GM23338 (cell line): ENCODE measurements at regions not wholly inside any gene's neighbourhood (a gene's known extent, or its start where the extent isn't known, plus 50 kb on each side); places are given as distances from the start of the nearest gene placed in this dataset.

Experiments
- ATAC-seq: fragments of 200-7000 bp; cut with Tn5 transposase; 3 replicates; pipeline ENCODE4 v1.9.1; 2020
- DNase-seq: peaks from one replicate; pipeline ENCODE4 v3.0.0-alpha.2; 2015; ENCODE audit warnings: low spot score
- H2AFZ ChIP-seq: fragments of 200-600 bp; sonication (generic); 2 replicates; pipeline ENCODE4 v1.8.0; 2016; ENCODE audit warnings: antibody characterized with exemption, mild to moderate bottlenecking, moderate library complexity
- H3F3A ChIP-seq: fragments of 200-600 bp; sonication (generic); replicated peaks from 2 replicates; pipeline ENCODE4 v1.8.0; 2017; ENCODE audit warnings: antibody characterized with exemption, mixed run types, low read depth
- H3K27ac ChIP-seq: fragments of 200-600 bp; sonication (generic); 2 replicates; pipeline ENCODE4 v1.6.1; 2016; ENCODE audit warnings: low read depth
- H3K27me3 ChIP-seq: fragments of 200-600 bp; sonication (generic); 2 replicates; pipeline ENCODE4 v1.8.0; 2016; ENCODE audit warnings: mild to moderate bottlenecking, mixed run types, moderate library complexity; ENCODE audit not compliant: insufficient read depth
- H3K36me3 ChIP-seq: fragments of 200-600 bp; sonication (generic); 2 replicates; pipeline ENCODE4 v1.8.0; 2016; ENCODE audit warnings: mild to moderate bottlenecking; ENCODE audit not compliant: insufficient read depth
- H3K4me1 ChIP-seq: fragments of 200-600 bp; sonication (generic); 2 replicates; pipeline ENCODE4 v1.8.0; 2016; ENCODE audit warnings: mild to moderate bottlenecking, moderate library complexity; ENCODE audit not compliant: insufficient read depth
- H3K4me2 ChIP-seq: fragments of 200-600 bp; sonication (generic); 2 replicates; pipeline ENCODE4 v1.7.1; 2017; ENCODE audit warnings: mixed run types
- H3K4me3 ChIP-seq: fragments of 200-600 bp; sonication (generic); 2 replicates; pipeline ENCODE4 v1.6.1; 2016; ENCODE audit warnings: mixed run types
- H3K79me2 ChIP-seq: fragments of 200-600 bp; sonication (generic); replicated peaks from 2 replicates; pipeline ENCODE4 v1.8.0; 2017; ENCODE audit warnings: mild to moderate bottlenecking; ENCODE audit not compliant: insufficient read depth
- H3K9me2 ChIP-seq: fragments of 200-600 bp; sonication (generic); 2 replicates; pipeline ENCODE4 v1.8.0; 2017; ENCODE audit not compliant: insufficient read depth
- H4K20me1 ChIP-seq: fragments of 200-600 bp; sonication (generic); replicated peaks from 2 replicates; pipeline ENCODE4 v1.8.0; 2017; ENCODE audit warnings: mild to moderate bottlenecking; ENCODE audit not compliant: insufficient read depth
- H3K27ac Mint-ChIP-seq: 2 replicates; pipeline ENCODE4 v1.8.0; 2020; ENCODE audit warnings: inconsistent platforms, mild to moderate bottlenecking, moderate library complexity, mixed read lengths
- H3K27me3 Mint-ChIP-seq: 3 replicates; pipeline ENCODE4 v1.8.0; 2022; ENCODE audit warnings: low read depth, mild to moderate bottlenecking, moderate library complexity, mixed read lengths, inconsistent platforms; ENCODE audit not compliant: insufficient read depth, poor library complexity
- H3K36me3 Mint-ChIP-seq: 3 replicates; pipeline ENCODE4 v1.8.0; 2021; ENCODE audit warnings: low read depth, mild to moderate bottlenecking, inconsistent platforms, moderate library complexity, mixed read lengths
- H3K4me1 Mint-ChIP-seq: 3 replicates; pipeline ENCODE4 v1.8.0; 2020; ENCODE audit warnings: mild to moderate bottlenecking, inconsistent platforms, mixed read lengths
- H3K4me3 Mint-ChIP-seq: 3 replicates; pipeline ENCODE4 v1.8.0; 2021; ENCODE audit warnings: moderate library complexity, mild to moderate bottlenecking, inconsistent platforms, mixed read lengths
- H3K9me3 Mint-ChIP-seq: 3 replicates; pipeline ENCODE4 v1.8.0; 2020; ENCODE audit warnings: moderate library complexity, mild to moderate bottlenecking, inconsistent platforms, mixed read lengths
- EZH2phosphoT487 ChIP-seq: fragments of 200-600 bp; sonication (generic); IDR thresholded peaks from one replicate; pipeline ENCODE4 v1.8.1; 2018; ENCODE audit warnings: antibody characterized with exemption; ENCODE audit not compliant: unreplicated experiment
- JUNB ChIP-seq: IDR thresholded peaks from one replicate; pipeline ENCODE4 v1.6.1; 2016; ENCODE audit warnings: antibody characterized with exemption; ENCODE audit not compliant: unreplicated experiment
- NANOG ChIP-seq: IDR thresholded peaks from 2 replicates; pipeline ENCODE4 v1.6.1; 2016; ENCODE audit warnings: antibody characterized with exemption, borderline replicate concordance
- POLR2AphosphoS5 ChIP-seq: IDR thresholded peaks from 2 replicates; pipeline ENCODE4 v1.6.1; 2016; ENCODE audit warnings: antibody characterized with exemption, low read depth
- STAT1 ChIP-seq: IDR thresholded peaks from one replicate; pipeline ENCODE4 v1.6.1; 2016; ENCODE audit warnings: antibody characterized with exemption; ENCODE audit not compliant: unreplicated experiment
- ZNF114 ChIP-seq: fragments of 250-450 bp; sonication (Bioruptor Pico); IDR thresholded peaks from 2 replicates; pipeline ENCODE4 v1.5.0; 2020; ENCODE audit warnings: mild to moderate bottlenecking, moderate library complexity
- TF ChIP-seq, protein P1 (sequence below): fragments of 250-450 bp; sonication (Bioruptor Pico); IDR thresholded peaks from 2 replicates; pipeline ENCODE4 v1.5.0; 2020; ENCODE audit warnings: mild to moderate bottlenecking, moderate library complexity
- TF ChIP-seq, protein P2 (sequence below): IDR thresholded peaks from 2 replicates; pipeline ENCODE4 v1.6.1; 2016; ENCODE audit warnings: antibody characterized with exemption

DNA sequence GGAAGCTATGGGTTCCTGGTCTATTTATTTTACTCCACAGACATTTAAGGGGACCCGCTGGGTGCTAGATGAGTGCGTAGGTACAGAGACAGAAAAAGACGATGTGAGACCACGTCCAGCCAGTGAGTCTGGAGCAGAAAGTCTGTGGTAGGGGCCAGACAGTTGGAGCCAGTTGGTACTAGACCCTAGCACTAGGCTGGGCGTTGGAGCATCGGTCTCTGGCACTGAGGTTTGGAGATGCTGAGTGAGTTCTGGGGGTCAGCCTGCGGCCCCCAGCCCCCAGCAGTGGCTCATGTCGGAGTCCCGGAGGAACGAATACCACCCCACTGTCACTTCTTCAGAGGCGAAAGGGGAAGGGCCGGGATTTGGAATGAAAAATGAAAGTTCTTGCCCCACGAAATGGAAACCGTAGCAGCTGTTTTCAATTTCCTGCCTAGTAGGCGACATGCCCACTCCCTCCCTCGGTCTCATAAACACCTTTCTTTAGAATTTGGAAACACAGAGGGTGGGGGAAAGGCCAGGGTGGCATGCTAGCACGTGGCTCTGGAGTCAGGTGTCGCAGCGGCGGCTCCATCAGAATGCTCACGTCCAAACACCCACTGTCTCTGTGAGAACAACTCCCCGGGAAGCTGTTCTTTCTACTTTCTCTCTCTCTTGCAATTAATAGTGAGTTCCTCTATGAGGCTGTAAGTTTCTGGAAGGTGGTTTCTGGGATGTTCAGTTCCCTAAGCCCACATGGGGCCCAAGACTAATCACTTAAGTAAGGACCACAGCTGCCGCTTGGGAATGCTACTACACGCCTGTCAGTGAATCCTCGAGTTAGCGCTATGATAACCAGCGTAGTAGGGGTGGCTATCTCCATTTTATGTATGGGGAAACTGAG lies 96.8 kb downstream of the IRF8 start (continued):
- TF ChIP-seq, protein P1, sequence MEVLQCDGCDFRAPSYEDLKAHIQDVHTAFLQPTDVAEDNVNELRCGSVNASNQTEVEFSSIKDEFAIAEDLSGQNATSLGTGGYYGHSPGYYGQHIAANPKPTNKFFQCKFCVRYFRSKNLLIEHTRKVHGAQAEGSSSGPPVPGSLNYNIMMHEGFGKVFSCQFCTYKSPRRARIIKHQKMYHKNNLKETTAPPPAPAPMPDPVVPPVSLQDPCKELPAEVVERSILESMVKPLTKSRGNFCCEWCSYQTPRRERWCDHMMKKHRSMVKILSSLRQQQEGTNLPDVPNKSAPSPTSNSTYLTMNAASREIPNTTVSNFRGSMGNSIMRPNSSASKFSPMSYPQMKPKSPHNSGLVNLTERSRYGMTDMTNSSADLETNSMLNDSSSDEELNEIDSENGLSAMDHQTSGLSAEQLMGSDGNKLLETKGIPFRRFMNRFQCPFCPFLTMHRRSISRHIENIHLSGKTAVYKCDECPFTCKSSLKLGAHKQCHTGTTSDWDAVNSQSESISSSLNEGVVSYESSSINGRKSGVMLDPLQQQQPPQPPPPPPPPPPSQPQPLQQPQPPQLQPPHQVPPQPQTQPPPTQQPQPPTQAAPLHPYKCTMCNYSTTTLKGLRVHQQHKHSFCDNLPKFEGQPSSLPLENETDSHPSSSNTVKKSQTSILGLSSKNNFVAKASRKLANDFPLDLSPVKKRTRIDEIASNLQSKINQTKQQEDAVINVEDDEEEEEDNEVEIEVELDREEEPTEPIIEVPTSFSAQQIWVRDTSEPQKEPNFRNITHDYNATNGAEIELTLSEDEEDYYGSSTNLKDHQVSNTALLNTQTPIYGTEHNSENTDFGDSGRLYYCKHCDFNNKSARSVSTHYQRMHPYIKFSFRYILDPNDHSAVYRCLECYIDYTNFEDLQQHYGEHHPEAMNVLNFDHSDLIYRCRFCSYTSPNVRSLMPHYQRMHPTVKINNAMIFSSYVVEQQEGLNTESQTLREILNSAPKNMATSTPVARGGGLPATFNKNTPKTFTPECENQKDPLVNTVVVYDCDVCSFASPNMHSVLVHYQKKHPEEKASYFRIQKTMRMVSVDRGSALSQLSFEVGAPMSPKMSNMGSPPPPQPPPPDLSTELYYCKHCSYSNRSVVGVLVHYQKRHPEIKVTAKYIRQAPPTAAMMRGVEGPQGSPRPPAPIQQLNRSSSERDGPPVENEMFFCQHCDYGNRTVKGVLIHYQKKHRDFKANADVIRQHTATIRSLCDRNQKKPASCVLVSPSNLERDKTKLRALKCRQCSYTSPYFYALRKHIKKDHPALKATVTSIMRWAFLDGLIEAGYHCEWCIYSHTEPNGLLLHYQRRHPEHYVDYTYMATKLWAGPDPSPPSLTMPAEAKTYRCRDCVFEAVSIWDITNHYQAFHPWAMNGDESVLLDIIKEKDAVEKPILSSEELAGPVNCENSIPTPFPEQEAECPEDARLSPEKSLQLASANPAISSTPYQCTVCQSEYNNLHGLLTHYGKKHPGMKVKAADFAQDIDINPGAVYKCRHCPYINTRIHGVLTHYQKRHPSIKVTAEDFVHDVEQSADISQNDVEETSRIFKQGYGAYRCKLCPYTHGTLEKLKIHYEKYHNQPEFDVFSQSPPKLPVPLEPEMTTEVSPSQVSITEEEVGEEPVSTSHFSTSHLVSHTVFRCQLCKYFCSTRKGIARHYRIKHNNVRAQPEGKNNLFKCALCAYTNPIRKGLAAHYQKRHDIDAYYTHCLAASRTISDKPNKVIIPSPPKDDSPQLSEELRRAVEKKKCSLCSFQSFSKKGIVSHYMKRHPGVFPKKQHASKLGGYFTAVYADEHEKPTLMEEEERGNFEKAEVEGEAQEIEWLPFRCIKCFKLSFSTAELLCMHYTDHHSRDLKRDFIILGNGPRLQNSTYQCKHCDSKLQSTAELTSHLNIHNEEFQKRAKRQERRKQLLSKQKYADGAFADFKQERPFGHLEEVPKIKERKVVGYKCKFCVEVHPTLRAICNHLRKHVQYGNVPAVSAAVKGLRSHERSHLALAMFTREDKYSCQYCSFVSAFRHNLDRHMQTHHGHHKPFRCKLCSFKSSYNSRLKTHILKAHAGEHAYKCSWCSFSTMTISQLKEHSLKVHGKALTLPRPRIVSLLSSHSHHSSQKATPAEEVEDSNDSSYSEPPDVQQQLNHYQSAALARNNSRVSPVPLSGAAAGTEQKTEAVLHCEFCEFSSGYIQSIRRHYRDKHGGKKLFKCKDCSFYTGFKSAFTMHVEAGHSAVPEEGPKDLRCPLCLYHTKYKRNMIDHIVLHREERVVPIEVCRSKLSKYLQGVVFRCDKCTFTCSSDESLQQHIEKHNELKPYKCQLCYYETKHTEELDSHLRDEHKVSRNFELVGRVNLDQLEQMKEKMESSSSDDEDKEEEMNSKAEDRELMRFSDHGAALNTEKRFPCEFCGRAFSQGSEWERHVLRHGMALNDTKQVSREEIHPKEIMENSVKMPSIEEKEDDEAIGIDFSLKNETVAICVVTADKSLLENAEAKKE (CRISPR knock-in tag), result no peak
- TF ChIP-seq EZH2phosphoT487 (no peak), STAT1 (no peak), ZNF114 (CRISPR knock-in tag) (no peak), POLR2AphosphoS5 (no peak)

DNA sequence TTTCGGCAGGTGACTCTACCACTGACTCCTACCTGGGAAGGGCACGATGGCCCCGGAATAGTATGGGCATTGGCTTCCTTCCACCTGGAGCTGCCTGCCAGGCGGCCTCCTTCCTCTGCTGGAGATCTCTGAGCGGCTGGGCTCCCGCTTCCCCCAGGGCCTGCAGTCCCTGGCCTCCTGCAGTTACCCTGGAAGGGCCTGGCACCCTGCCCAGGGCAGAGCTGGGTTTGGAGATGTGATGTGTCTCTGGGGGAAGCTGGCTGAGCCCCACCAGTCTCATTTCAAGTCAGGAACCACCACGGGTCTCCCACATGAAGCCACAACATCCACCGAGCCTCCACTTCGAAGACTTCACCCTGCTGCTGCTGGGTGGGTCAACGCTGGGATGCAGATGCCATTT lies 97.9 kb downstream of the IRF8 start:
- no peaks in the 10 kb centered on the region for H3K36me3 ChIP-seq
- no peaks in the 10 kb centered on the region for H3K79me2 ChIP-seq
- H3K9me2 ChIP-seq, result no peaks in the 10 kb centered on the region
- Mint-ChIP-seq H3K4me3 (no peak overlapping the region), H3K36me3 (no peaks in the 10 kb centered on the region), H3K9me3 (no peaks in the 10 kb centered on the region), H3K4me1 (no peaks in the 10 kb centered on the region; the same call in 2 of the 3 replicates), H3K27me3 (no peaks in the 10 kb centered on the region), H3K27ac (no peak overlapping the region)
- H3K27ac ChIP-seq, result no peak overlapping the region
- no peaks in the 10 kb centered on the region for H4K20me1 ChIP-seq
- DNase-seq (no peak), ATAC-seq (no peak)
- H3K4me2 ChIP-seq, result no peak overlapping the region
- no peak overlapping the region for H3K4me3 ChIP-seq
- no peak overlapping the region for H2AFZ ChIP-seq
- no peaks in the 10 kb centered on the region for H3F3A ChIP-seq
- no peaks in the 10 kb centered on the region for H3K27me3 ChIP-seq
- H3K4me1 ChIP-seq, result no peaks in the 10 kb centered on the region
- TF ChIP-seq, protein P2, sequence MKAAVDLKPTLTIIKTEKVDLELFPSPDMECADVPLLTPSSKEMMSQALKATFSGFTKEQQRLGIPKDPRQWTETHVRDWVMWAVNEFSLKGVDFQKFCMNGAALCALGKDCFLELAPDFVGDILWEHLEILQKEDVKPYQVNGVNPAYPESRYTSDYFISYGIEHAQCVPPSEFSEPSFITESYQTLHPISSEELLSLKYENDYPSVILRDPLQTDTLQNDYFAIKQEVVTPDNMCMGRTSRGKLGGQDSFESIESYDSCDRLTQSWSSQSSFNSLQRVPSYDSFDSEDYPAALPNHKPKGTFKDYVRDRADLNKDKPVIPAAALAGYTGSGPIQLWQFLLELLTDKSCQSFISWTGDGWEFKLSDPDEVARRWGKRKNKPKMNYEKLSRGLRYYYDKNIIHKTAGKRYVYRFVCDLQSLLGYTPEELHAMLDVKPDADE, result no peak
- TF ChIP-seq, protein P1 (CRISPR knock-in tag), result no peak
- TF ChIP-seq JUNB (no peak), NANOG (no peak), ZNF114 (CRISPR knock-in tag) (no peak), POLR2AphosphoS5 (no peak)
